Suprapubic skin (tissue), 4 donors: ENCODE measurements at regions not wholly inside any gene's neighbourhood (a gene's known extent, or its start where the extent isn't known, plus 50 kb on each side); places are given as distances from the start of the nearest gene placed in this dataset.

Experiments used
- DNase-seq, 2 donors: peaks; one replicate each; pipeline ENCODE4 v3.0.0-alpha.2; 2019; ENCODE audit warnings: low spot score in 2 of 2
- H3K27ac ChIP-seq: fragments of 200-600 bp; sonication (generic); one replicate; pipeline ENCODE4 v1.5.1; 2019
- H3K27me3 ChIP-seq: fragments of 200-600 bp; sonication (generic); one replicate; pipeline ENCODE4 v1.5.1; 2019
- H3K36me3 ChIP-seq: fragments of 200-600 bp; sonication (generic); one replicate; pipeline ENCODE4 v1.5.1; 2019
- H3K4me1 ChIP-seq: fragments of 200-600 bp; sonication (generic); one replicate; pipeline ENCODE4 v1.5.1; 2019
- H3K4me3 ChIP-seq: fragments of 200-600 bp; sonication (generic); one replicate; pipeline ENCODE4 v1.5.1; 2019; ENCODE audit warnings: mild to moderate bottlenecking
- H3K9me3 ChIP-seq: fragments of 200-600 bp; sonication (generic); one replicate; pipeline ENCODE4 v1.5.1; 2019
- EP300 ChIP-seq: sonication (generic); formaldehyde crosslinking; IDR thresholded peaks from one replicate; pipeline ENCODE4 v1.6.1; 2017; ENCODE audit warnings: antibody characterized with exemption
- POLR2A ChIP-seq, 2 donors: fragments of 450-650 bp; IDR thresholded peaks; one replicate each; pipeline ENCODE4 v1.6.1; 2017; ENCODE audit warnings: antibody characterized with exemption in 2 of 2, mild to moderate bottlenecking in 2 of 2, moderate library complexity in 2 of 2
- POLR2AphosphoS5 ChIP-seq, 3 donors: sonication (generic); formaldehyde crosslinking; IDR thresholded peaks; one replicate each; pipeline ENCODE4 v1.6.1; 2017; ENCODE audit warnings: antibody characterized with exemption in 3 of 3
- WGBS: methylation state at CpG from one replicate; pipeline ENCODE4 v1.1.5; 2018; 5-methylcytosine and 5-hydroxymethylcytosine counted together
- TF ChIP-seq, protein P1 (sequence below), 2 donors: fragments of 200-600 bp in 1 of 2; fragments of 450-650 bp in 1 of 2; sonication (generic) in 1 of 2; IDR thresholded peaks; one replicate each; pipeline ENCODE4 v1.5.1; 2016 to 2019; ENCODE audit warnings: antibody characterized with exemption in 2 of 2, mild to moderate bottlenecking in 1 of 2, moderate library complexity in 1 of 2

DNA sequence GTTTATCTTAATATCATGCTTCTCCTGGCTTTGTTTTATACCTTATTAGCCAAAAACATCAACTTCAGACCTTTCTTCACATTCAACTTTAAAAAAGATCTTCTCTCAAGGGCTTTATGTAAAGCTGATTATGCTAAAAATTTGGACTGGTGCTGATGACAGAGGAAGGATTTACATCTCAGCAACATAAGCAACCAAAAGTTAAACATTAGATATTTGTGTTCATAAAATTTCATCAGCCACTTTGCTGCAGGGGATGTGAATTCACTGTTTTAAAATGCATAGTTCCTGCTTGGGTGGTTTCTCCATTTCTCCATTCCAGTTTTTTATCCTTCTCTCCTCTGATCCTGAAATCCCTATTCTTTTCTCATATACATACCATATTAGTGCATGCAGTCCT, 398.6 kb upstream of the DDI1 start:
- DNase-seq, result no peak
- H3K27ac ChIP-seq, result no peak overlapping the region

DNA sequence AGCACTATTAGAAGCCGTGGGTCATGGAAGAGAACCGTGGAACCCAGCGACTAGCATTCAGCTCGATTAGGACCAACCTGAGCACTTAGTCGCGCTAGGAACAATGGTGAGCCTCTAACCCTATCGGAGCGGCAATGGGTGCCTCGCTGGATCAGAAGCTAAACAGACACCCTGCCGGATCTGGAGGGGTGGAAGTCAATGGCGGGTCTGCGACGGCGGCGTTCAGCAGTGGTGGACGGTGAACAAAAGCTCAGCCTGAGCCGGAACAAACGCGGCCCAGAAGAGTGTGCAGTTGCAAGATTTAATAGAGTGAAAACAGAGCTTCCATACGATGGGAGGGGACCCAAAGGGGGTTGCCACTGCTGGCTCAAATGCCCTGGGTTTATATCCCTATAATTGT, 391.8 kb upstream of the DDI1 start:
- H3K9me3 ChIP-seq, result no peaks in the 10 kb centered on the region
- no peaks in the 10 kb centered on the region for H3K27me3 ChIP-seq
- H3K36me3 ChIP-seq, result no peaks in the 10 kb centered on the region
- 90% methylated on average over 20 of the region's 20 CpGs for WGBS
- no peak for DNase-seq
- no peak overlapping the region for H3K27ac ChIP-seq
- no peak overlapping the region for H3K4me3 ChIP-seq
- TF ChIP-seq POLR2AphosphoS5 (IDR thresholded peaks at IDR 0.05) (no peak), EP300 (no peak), POLR2A (IDR thresholded peaks at IDR 0.05) (no peak)
- TF ChIP-seq, protein P1, sequence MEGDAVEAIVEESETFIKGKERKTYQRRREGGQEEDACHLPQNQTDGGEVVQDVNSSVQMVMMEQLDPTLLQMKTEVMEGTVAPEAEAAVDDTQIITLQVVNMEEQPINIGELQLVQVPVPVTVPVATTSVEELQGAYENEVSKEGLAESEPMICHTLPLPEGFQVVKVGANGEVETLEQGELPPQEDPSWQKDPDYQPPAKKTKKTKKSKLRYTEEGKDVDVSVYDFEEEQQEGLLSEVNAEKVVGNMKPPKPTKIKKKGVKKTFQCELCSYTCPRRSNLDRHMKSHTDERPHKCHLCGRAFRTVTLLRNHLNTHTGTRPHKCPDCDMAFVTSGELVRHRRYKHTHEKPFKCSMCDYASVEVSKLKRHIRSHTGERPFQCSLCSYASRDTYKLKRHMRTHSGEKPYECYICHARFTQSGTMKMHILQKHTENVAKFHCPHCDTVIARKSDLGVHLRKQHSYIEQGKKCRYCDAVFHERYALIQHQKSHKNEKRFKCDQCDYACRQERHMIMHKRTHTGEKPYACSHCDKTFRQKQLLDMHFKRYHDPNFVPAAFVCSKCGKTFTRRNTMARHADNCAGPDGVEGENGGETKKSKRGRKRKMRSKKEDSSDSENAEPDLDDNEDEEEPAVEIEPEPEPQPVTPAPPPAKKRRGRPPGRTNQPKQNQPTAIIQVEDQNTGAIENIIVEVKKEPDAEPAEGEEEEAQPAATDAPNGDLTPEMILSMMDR (IDR thresholded peaks at IDR 0.05), result no peak
- no peaks in the 10 kb centered on the region for H3K4me1 ChIP-seq

More for the DNA sequence above, 398.6 kb upstream of the DDI1 start:
- H3K4me3 ChIP-seq, result no peak overlapping the region
- no peaks in the 10 kb centered on the region for H3K36me3 ChIP-seq
- no peak for TF ChIP-seq POLR2A (IDR thresholded peaks at IDR 0.05)
- TF ChIP-seq POLR2AphosphoS5 (IDR thresholded peaks at IDR 0.05), result no peak
- no peak for TF ChIP-seq EP300
- TF ChIP-seq, protein P1 (IDR thresholded peaks at IDR 0.05), result no peak
- no peaks in the 10 kb centered on the region for H3K4me1 ChIP-seq
- H3K27me3 ChIP-seq, result no peaks in the 10 kb centered on the region
- no peaks in the 10 kb centered on the region for H3K9me3 ChIP-seq

DNA sequence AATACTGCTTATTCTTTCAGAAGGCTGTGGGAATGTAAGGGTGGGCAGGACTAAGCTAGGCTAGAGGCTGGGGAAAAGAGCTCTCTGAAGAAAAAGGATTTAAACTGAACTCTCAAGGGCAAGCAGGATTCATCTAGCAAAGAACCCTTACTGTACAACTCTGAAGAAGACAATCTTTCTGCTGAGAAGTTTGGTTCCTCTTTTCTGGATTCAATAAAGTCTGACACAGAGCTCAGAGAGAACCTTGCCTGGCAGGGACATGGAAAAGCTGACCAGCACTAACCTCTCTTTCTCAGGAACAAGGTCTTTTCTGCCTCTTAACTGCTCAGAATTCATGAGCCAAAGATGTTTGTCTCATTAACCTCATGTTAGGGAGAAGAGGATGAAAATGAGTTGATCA, 388.4 kb upstream of the DDI1 start:
- no peak overlapping the region for H3K4me3 ChIP-seq
- TF ChIP-seq POLR2A (IDR thresholded peaks at IDR 0.05) (no peak), EP300 (no peak), POLR2AphosphoS5 (IDR thresholded peaks at IDR 0.05) (no peak)
- TF ChIP-seq, protein P1 (IDR thresholded peaks at IDR 0.05), result no peak
- H3K4me1 ChIP-seq, result no peaks in the 10 kb centered on the region
- no peak for DNase-seq
- H3K27ac ChIP-seq, result no peak overlapping the region
- H3K9me3 ChIP-seq, result no peaks in the 10 kb centered on the region
- no peaks in the 10 kb centered on the region for H3K27me3 ChIP-seq
- H3K36me3 ChIP-seq, result no peaks in the 10 kb centered on the region

DNA sequence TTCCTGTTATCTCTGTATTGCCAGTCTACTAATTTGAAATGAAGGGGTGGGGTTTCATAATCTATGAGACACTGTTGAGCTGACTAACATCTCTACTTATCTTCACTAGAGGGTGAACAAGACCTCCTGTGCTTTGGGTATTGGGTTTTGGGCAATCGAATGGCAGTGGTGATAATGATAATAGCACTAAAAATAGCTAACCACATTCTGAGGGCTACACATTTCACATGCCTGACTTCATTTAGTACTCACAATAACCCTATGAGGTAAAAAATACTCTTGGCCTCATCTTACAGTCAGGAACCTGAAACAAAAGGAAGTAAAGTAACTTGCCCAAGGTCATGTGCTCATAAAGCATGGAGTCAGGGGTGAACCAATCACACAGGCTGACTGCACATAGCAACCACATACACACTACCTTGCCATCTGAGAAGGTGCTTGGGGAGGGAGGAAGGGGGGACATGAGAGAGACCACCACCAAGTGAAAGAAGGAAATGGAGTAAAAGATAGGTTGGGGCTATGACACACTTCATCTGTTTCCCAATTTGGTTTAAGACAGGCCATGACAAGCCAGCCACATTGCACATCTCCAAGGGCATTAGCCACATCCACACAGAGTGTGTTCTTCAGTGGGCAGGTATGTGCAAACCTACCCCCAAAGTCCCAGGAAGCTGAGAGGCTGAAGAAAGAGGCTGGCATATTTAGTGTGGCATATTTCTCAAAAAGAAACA, 387.6 kb upstream of the DDI1 start:
- H3K27me3 ChIP-seq, result no peaks in the 10 kb centered on the region
- H3K27ac ChIP-seq, result no peak overlapping the region

DNA sequence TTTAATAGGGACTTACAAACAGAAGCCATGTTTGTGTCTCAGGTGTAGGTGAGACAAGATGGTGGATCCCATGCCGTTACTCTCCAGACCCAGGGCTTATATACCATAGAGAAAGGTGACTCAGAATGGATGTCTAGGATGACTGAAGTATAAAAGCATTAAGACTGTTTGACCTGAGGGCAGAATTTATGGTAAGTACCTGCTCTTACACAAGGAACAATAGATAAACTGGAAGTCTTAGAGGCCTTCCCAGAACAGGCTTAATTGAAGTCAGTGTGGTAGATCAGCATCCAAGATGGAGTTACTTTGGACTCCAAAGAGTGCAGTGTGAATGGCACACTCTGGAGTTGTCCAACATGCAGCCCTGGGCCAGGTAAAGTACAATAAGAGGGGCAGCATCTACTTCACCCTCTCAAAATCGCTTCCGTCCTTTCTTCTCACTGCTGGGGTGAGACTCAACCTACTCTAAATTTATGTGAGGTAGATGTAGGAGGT, 387.0 kb upstream of the DDI1 start:
- no peak overlapping the region for H3K27ac ChIP-seq
- TF ChIP-seq POLR2A (IDR thresholded peaks at IDR 0.05) (no peak), POLR2AphosphoS5 (IDR thresholded peaks at IDR 0.05) (no peak), EP300 (no peak)
- TF ChIP-seq, protein P1 (IDR thresholded peaks at IDR 0.05), result no peak
- DNase-seq, result no peak
- H3K36me3 ChIP-seq, result no peaks in the 10 kb centered on the region
- H3K9me3 ChIP-seq, result no peaks in the 10 kb centered on the region
- 97% methylated on average over 3 of the region's 3 CpGs for WGBS
- H3K27me3 ChIP-seq, result no peaks in the 10 kb centered on the region
- no peak overlapping the region for H3K4me3 ChIP-seq
- H3K4me1 ChIP-seq, result no peaks in the 10 kb centered on the region

More for the DNA sequence above, 387.6 kb upstream of the DDI1 start:
- H3K4me1 ChIP-seq, result no peaks in the 10 kb centered on the region
- H3K9me3 ChIP-seq, result no peaks in the 10 kb centered on the region
- no peak overlapping the region for H3K4me3 ChIP-seq
- no peak for DNase-seq
- WGBS, result 88% methylated on average over 1 of the region's 1 CpG
- no peaks in the 10 kb centered on the region for H3K36me3 ChIP-seq
- TF ChIP-seq EP300 (no peak), POLR2AphosphoS5 (IDR thresholded peaks at IDR 0.05) (no peak), POLR2A (IDR thresholded peaks at IDR 0.05) (no peak)
- TF ChIP-seq, protein P1 (IDR thresholded peaks at IDR 0.05), result no peak
